SU-DHL-6 (cell line): ENCODE measurements at regions not wholly inside any gene's neighbourhood (a gene's known extent, or its start where the extent isn't known, plus 50 kb on each side); places are given as distances from the start of the nearest gene placed in this dataset.

Experiments used
- EZH2phosphoT487 ChIP-seq: fragments of 200-600 bp; sonication (generic), shearing (Covaris generic); conservative IDR thresholded peaks from 2 replicates; pipeline ENCODE4 v1.6.1; 2018; ENCODE audit warnings: mild to moderate bottlenecking, antibody characterized with exemption, low read length, moderate library complexity, mixed read lengths
- TF ChIP-seq, protein P1 (sequence below): fragments of 200-600 bp; sonication (generic); IDR thresholded peaks from one replicate; pipeline ENCODE4 v1.5.1; 2017; ENCODE audit warnings: antibody characterized with exemption, mild to moderate bottlenecking, low read length, moderate library complexity; ENCODE audit not compliant: insufficient read depth, poor library complexity, severe bottlenecking

DNA sequence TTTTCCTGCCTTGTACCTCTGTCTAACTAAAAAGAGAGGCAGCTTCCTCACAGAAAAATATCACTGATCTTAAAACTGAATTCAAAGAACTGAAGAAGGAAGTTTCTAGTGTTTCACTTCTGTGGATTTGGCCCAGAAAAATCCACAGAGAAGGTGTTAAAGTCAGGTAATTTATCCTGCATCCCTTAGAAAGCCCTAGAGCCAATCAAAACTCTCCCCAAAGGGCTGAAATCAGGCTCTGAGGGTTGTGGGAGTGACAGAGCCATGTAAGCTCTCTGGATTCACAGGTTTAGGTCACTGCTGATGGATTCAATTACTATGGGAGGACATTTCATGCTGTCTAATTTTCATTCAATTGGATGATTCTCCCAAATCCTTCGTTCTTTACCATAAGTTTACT, 152.3 kb downstream of the OR2B2 start:
- TF ChIP-seq, protein P1, sequence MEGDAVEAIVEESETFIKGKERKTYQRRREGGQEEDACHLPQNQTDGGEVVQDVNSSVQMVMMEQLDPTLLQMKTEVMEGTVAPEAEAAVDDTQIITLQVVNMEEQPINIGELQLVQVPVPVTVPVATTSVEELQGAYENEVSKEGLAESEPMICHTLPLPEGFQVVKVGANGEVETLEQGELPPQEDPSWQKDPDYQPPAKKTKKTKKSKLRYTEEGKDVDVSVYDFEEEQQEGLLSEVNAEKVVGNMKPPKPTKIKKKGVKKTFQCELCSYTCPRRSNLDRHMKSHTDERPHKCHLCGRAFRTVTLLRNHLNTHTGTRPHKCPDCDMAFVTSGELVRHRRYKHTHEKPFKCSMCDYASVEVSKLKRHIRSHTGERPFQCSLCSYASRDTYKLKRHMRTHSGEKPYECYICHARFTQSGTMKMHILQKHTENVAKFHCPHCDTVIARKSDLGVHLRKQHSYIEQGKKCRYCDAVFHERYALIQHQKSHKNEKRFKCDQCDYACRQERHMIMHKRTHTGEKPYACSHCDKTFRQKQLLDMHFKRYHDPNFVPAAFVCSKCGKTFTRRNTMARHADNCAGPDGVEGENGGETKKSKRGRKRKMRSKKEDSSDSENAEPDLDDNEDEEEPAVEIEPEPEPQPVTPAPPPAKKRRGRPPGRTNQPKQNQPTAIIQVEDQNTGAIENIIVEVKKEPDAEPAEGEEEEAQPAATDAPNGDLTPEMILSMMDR = no peak
- no peak for TF ChIP-seq EZH2phosphoT487
